ENCODE measurements at regions not wholly inside any gene's neighbourhood (a gene's known extent, or its start where the extent isn't known, plus 50 kb on each side); places are given as distances from the start of the nearest gene placed in this dataset.

GRCh38 chr3:193190146-193190786 lies 50.8 kb upstream of the PLAAT1 start:
- no peaks in the 10 kb centered on the region for H3K4me1 ChIP-seq (ENCODE audit: control insufficient read depth, insufficient read depth, low read length)
- H3K27ac ChIP-seq (ENCODE audit: low read depth, low read length) = no peak overlapping the region
- H3K36me3 ChIP-seq (ENCODE audit: control insufficient read depth, insufficient read depth, low read length) = no peaks in the 10 kb centered on the region
- H3K4me3 ChIP-seq (ENCODE audit: low read depth, low read length) = no peak overlapping the region
- H3K27me3 ChIP-seq (ENCODE audit: control insufficient read depth, insufficient read depth, low read length) = no peaks in the 10 kb centered on the region
- H3K9me3 ChIP-seq (ENCODE audit: control insufficient read depth, insufficient read depth, low read depth, low read length) = no peaks in the 10 kb centered on the region
- no peak overlapping the region for H3K9ac ChIP-seq (ENCODE audit: low read length)

Data from HUES6 (cell line).